H1 (cell line): ENCODE measurements at regions not wholly inside any gene's neighbourhood (a gene's known extent, or its start where the extent isn't known, plus 50 kb on each side); places are given as distances from the start of the nearest gene placed in this dataset.

Source experiments
- TF ChIP-seq, protein P1 (sequence below): IDR thresholded peaks from 2 replicates; pipeline ENCODE4 v1.6.1; 2011; ENCODE audit warnings: low read depth, mild to moderate bottlenecking, low read length; ENCODE audit not compliant: insufficient read depth
- TF ChIP-seq, protein P2 (sequence below): IDR thresholded peaks from 2 replicates; pipeline ENCODE4 v1.6.1; 2012; ENCODE audit warnings: low read length, inconsistent platforms

GRCh38 chr5:117801583-117801982, 1186.8 kb downstream of the DTWD2 start (continued):
- TF ChIP-seq, protein P1, sequence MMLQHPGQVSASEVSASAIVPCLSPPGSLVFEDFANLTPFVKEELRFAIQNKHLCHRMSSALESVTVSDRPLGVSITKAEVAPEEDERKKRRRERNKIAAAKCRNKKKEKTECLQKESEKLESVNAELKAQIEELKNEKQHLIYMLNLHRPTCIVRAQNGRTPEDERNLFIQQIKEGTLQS: no peak
- TF ChIP-seq, protein P2, sequence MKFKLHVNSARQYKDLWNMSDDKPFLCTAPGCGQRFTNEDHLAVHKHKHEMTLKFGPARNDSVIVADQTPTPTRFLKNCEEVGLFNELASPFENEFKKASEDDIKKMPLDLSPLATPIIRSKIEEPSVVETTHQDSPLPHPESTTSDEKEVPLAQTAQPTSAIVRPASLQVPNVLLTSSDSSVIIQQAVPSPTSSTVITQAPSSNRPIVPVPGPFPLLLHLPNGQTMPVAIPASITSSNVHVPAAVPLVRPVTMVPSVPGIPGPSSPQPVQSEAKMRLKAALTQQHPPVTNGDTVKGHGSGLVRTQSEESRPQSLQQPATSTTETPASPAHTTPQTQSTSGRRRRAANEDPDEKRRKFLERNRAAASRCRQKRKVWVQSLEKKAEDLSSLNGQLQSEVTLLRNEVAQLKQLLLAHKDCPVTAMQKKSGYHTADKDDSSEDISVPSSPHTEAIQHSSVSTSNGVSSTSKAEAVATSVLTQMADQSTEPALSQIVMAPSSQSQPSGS: no peak
